IMR-90 (cell line): ENCODE measurements at regions not wholly inside any gene's neighbourhood (a gene's known extent, or its start where the extent isn't known, plus 50 kb on each side); places are given as distances from the start of the nearest gene placed in this dataset.

ENCODE experiments used
- ATAC-seq: fragments of 200-7000 bp; cut with Tn5 transposase; 2 replicates; pipeline ENCODE4 v1.9.1; 2020; ENCODE audit warnings: low read depth, mild to moderate bottlenecking, moderate library complexity
- BruUV-seq: library from RNA; stranded (reverse); fragments of 400-500 nt; replicated peaks from 2 replicates; lab custom pipeline; 2021; lab: Mats Ljungman, UMichigan
- CTCF ChIA-PET: fragments of 300-600 bp; formaldehyde crosslinking; extraction: SDS; loops from one replicate; lab custom pipeline; 2021; ENCODE audit warnings: antibody characterized with exemption; lab: Yijun Ruan, JAX
- POLR2A ChIA-PET: fragments of 300-600 bp; sonication (Branson Sonifier 250); formaldehyde crosslinking; loops from one replicate; lab custom pipeline; 2022; ENCODE audit warnings: antibody characterized with exemption; ENCODE audit not compliant: unreplicated experiment; lab: Charles Lee
- DNase-seq: peaks from one replicate; pipeline ENCODE4 v3.0.0; 2013
- H2AFZ ChIP-seq: replicated peaks from 2 replicates; pipeline ENCODE3; 2013; ENCODE audit warnings: low read length, mild to moderate bottlenecking; ENCODE audit not compliant: poor library complexity
- H2AK5ac ChIP-seq: 2 replicates; pipeline ENCODE4 v1.6.1; 2013; ENCODE audit warnings: low read depth, low read length, inconsistent platforms
- H2AK9ac ChIP-seq: replicated peaks from 2 replicates; pipeline ENCODE3; 2013; ENCODE audit warnings: mild to moderate bottlenecking, low read depth, low read length, moderate library complexity; ENCODE audit not compliant: poor library complexity
- H2BK120ac ChIP-seq: 2 replicates; pipeline ENCODE4 v1.6.1; 2013; ENCODE audit warnings: low read depth, low read length, inconsistent platforms
- H2BK15ac ChIP-seq: 3 replicates; pipeline ENCODE4 v1.6.1; 2013; ENCODE audit warnings: low read depth, low read length, inconsistent platforms
- H2BK20ac ChIP-seq: 2 replicates; pipeline ENCODE4 v1.6.1; 2013; ENCODE audit warnings: low read depth, mild to moderate bottlenecking, inconsistent platforms, low read length, moderate library complexity
- H2BK5ac ChIP-seq: 2 replicates; pipeline ENCODE4 v1.6.1; 2013; ENCODE audit warnings: mild to moderate bottlenecking, low read depth, low read length, inconsistent platforms; ENCODE audit not compliant: poor library complexity, severe bottlenecking
- H3K14ac ChIP-seq: replicated peaks from 2 replicates; pipeline ENCODE4 v1.6.1; 2013; ENCODE audit warnings: low read depth, low read length, inconsistent platforms
- H3K18ac ChIP-seq: 2 replicates; pipeline ENCODE4 v1.6.1; 2013; ENCODE audit warnings: low read depth, low read length, control low read depth
- H3K23ac ChIP-seq: 2 replicates; pipeline ENCODE4 v1.6.1; 2013; ENCODE audit warnings: low read depth, low read length, inconsistent platforms
- H3K27ac ChIP-seq: 2 replicates; pipeline ENCODE4 v1.5.1; 2013; ENCODE audit warnings: mild to moderate bottlenecking, control low read depth, low read length; ENCODE audit not compliant: insufficient read depth
- H3K27me3 ChIP-seq: 2 replicates; pipeline ENCODE4 v1.6.1; 2013; ENCODE audit warnings: low read length; ENCODE audit not compliant: control insufficient read depth, insufficient read depth
- H3K36me3 ChIP-seq: 2 replicates; pipeline ENCODE4 v1.6.1; 2013; ENCODE audit warnings: low read length, mixed read lengths; ENCODE audit not compliant: control insufficient read depth, insufficient read depth
- H3K4ac ChIP-seq: 2 replicates; pipeline ENCODE4 v1.6.1; 2013; ENCODE audit warnings: low read depth, low read length, inconsistent platforms
- H3K4me1 ChIP-seq: 2 replicates; pipeline ENCODE4 v1.6.1; 2013; ENCODE audit warnings: low read length, mixed read lengths; ENCODE audit not compliant: control insufficient read depth, insufficient read depth
- H3K4me2 ChIP-seq: 2 replicates; pipeline ENCODE4 v1.6.1; 2013; ENCODE audit warnings: low read depth, mild to moderate bottlenecking, control low read depth, low read length, moderate library complexity
- H3K4me3 ChIP-seq: 2 replicates; pipeline ENCODE4 v1.5.1; 2013; ENCODE audit warnings: low read depth, mild to moderate bottlenecking, control low read depth, low read length, moderate library complexity; ENCODE audit not compliant: insufficient read depth
- H3K56ac ChIP-seq: 2 replicates; pipeline ENCODE4 v1.6.1; 2013; ENCODE audit warnings: low read length, inconsistent platforms; ENCODE audit not compliant: insufficient read depth; ENCODE audit errors: extremely low read depth
- H3K79me1 ChIP-seq, 2 experiments: 2 replicates each; pipeline ENCODE4 v1.6.1; 2013; ENCODE audit warnings: low read length in 2 of 2, inconsistent platforms in 1 of 2, low read depth in 1 of 2
- H3K9ac ChIP-seq: 2 replicates; pipeline ENCODE4 v1.6.1; 2013; ENCODE audit warnings: low read depth, low read length, control low read depth
- H3K9me1 ChIP-seq: 2 replicates; pipeline ENCODE4 v1.6.1; 2013; ENCODE audit warnings: low read length, inconsistent platforms; ENCODE audit not compliant: insufficient read depth
- H3K9me3 ChIP-seq: 2 replicates; pipeline ENCODE4 v1.6.1; 2013; ENCODE audit warnings: low read length; ENCODE audit not compliant: control insufficient read depth, insufficient read depth
- H4K20me1 ChIP-seq: 2 replicates; pipeline ENCODE4 v1.6.1; 2013; ENCODE audit warnings: low read length, inconsistent platforms; ENCODE audit not compliant: insufficient read depth
- H4K5ac ChIP-seq: 2 replicates; pipeline ENCODE4 v1.6.1; 2013; ENCODE audit warnings: mild to moderate bottlenecking, low read depth, low read length, control low read depth
- H4K8ac ChIP-seq, 2 experiments: 2 replicates each; pipeline ENCODE4 v1.6.1; 2013; ENCODE audit warnings: low read depth in 2 of 2, low read length in 2 of 2, control low read depth in 1 of 2, inconsistent platforms in 1 of 2
- H4K91ac ChIP-seq: 2 replicates; pipeline ENCODE4 v1.6.1; 2013; ENCODE audit warnings: low read depth, low read length, inconsistent platforms; ENCODE audit not compliant: insufficient read depth
- BHLHE40 ChIP-seq: fragments of 150-350 bp; IDR thresholded peaks from 2 replicates; pipeline ENCODE4 v1.6.1; 2016; ENCODE audit warnings: mild to moderate bottlenecking, low read depth, low read length
- CEBPB ChIP-seq: IDR thresholded peaks from 2 replicates; pipeline ENCODE4 v1.6.1; 2012; ENCODE audit warnings: low read depth, low read length, improper control_type of control experiment
- CHD1 ChIP-seq: IDR thresholded peaks from 2 replicates; pipeline ENCODE4 v1.6.1; 2012; ENCODE audit warnings: low read depth, low read length, improper control_type of control experiment
- CTCF ChIP-seq: conservative IDR thresholded peaks from 2 replicates; pipeline ENCODE4 v1.5.1; 2012; ENCODE audit warnings: mild to moderate bottlenecking, low read depth, low read length, improper control_type of control experiment
- FOS ChIP-seq: fragments of 150-350 bp; IDR thresholded peaks from 2 replicates; pipeline ENCODE4 v1.6.1; 2016; ENCODE audit warnings: low read depth, low read length
- MAFK ChIP-seq: IDR thresholded peaks from 2 replicates; pipeline ENCODE4 v1.6.1; 2012; ENCODE audit warnings: low read depth, low read length, improper control_type of control experiment
- MAZ ChIP-seq: IDR thresholded peaks from 2 replicates; pipeline ENCODE4 v1.6.1; 2012; ENCODE audit warnings: low read depth, mild to moderate bottlenecking, low read length, improper control_type of control experiment, moderate library complexity, borderline replicate concordance
- MXI1 ChIP-seq: IDR thresholded peaks from 2 replicates; pipeline ENCODE4 v1.6.1; 2012; ENCODE audit warnings: low read depth, mild to moderate bottlenecking, low read length, moderate library complexity, borderline replicate concordance
- NFE2L2 ChIP-seq: fragments of 150-350 bp; IDR thresholded peaks from 2 replicates; pipeline ENCODE4 v1.6.1; 2016; ENCODE audit warnings: low read depth, mild to moderate bottlenecking, low read length
- POLR2A ChIP-seq: IDR thresholded peaks from 2 replicates; pipeline ENCODE4 v1.6.1; 2012; ENCODE audit warnings: mild to moderate bottlenecking, low read depth, low read length
- RAD21 ChIP-seq: IDR thresholded peaks from 2 replicates; pipeline ENCODE4 v1.6.1; 2012; ENCODE audit warnings: low read length, improper control_type of control experiment
- RCOR1 ChIP-seq: IDR thresholded peaks from 2 replicates; pipeline ENCODE4 v1.6.1; 2012; ENCODE audit warnings: mild to moderate bottlenecking, low read length, improper control_type of control experiment; ENCODE audit not compliant: insufficient replicate concordance
- RFX5 ChIP-seq: IDR thresholded peaks from 2 replicates; pipeline ENCODE4 v1.8.0; 2012; ENCODE audit warnings: low read depth, mild to moderate bottlenecking, low read length, moderate library complexity
- SMC3 ChIP-seq: fragments of 150-350 bp; IDR thresholded peaks from 2 replicates; pipeline ENCODE4 v1.6.1; 2016; ENCODE audit warnings: low read depth, mild to moderate bottlenecking, antibody characterized with exemption, low read length, moderate library complexity
- USF2 ChIP-seq: fragments of 150-350 bp; IDR thresholded peaks from 2 replicates; pipeline ENCODE4 v1.6.1; 2017; ENCODE audit warnings: mild to moderate bottlenecking, antibody characterized with exemption, low read length, low read depth
- WGBS, 2 experiments: methylation state at CpG; one replicate each; pipeline versions ENCODE4 v1.1.5 to v1.1.7; 2013; ENCODE audit warnings: missing lambda C conversion rate in 2 of 2; ENCODE audit not compliant: insufficient read length in 1 of 2; ENCODE audit errors: extremely low coverage in 2 of 2; 5-methylcytosine and 5-hydroxymethylcytosine counted together
- dilution Hi-C: fragments of 300-500 bp; cut with HindIII; formaldehyde crosslinking; loops from one replicate; pipeline ENCODE4 v1.14.3; 2018; ENCODE audit warnings: low sequenced_read_pairs; ENCODE audit not compliant: unreplicated experiment
- in situ Hi-C: fragments of 300-500 bp; cut with MboI; formaldehyde crosslinking; loops from 3 replicates; pipeline ENCODE4 v1.14.3; 2019; ENCODE audit warnings: low sequenced_read_pairs, inconsistent platforms, mixed read lengths
- intact Hi-C: fragments of 100-400 bp; cut with micrococcal nuclease; formaldehyde crosslinking; loops from 2 replicates; pipeline ENCODE4 v1.10.0; 2022
- TF ChIP-seq, protein P1 (sequence below): fragments of 150-350 bp; IDR thresholded peaks from 2 replicates; pipeline ENCODE4 v1.6.1; 2016; ENCODE audit warnings: low read depth, mild to moderate bottlenecking, low read length, moderate library complexity, borderline replicate concordance

DNA sequence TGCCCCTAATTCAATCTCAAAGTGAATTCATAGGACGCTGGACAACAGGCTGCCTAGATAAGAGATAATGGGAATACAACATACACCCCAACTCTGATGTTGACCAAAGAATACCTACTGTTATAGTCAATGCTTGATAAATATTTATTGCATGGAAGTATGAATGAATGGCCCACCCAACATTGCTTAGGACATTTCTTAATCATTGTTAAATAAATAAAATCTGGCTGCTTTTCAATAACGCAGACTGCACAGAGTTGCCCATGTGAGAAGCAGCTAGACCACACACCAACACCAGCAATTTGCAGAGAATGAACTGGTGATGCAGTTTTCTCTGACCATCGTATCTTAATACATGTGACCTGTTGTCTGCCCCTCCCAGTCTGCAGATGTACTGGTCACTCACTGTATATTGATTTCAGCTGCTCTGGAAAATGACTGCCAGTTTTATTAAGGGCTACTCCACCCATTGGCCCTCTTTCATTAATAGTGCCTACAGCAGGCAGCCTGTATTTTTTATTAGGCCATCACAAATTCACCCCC lies 236.2 kb upstream of the WWC1 start:
- intact Hi-C loops: no loop called here

More for the DNA sequence above, 236.2 kb upstream of the WWC1 start:
- Histone ChIP-seq H3K9me1 (no peaks in the 10 kb centered on the region), H2BK15ac (no peak overlapping the region), H3K18ac (no peak overlapping the region), H4K20me1 (no peaks in the 10 kb centered on the region), H3K56ac (no peak overlapping the region), H3K4me2 (no peak overlapping the region), H2AFZ (no peak overlapping the region), H3K79me1 (no peaks in the 10 kb centered on the region), H3K9ac (no peak overlapping the region), H4K91ac (no peak overlapping the region), H3K4ac (no peak overlapping the region), H3K36me3 (no peaks in the 10 kb centered on the region), H3K14ac (no peak overlapping the region), H3K9me3 (no peaks in the 10 kb centered on the region), H2AK9ac (no peak overlapping the region), H3K4me3 (no peak overlapping the region), H2BK120ac (no peak overlapping the region), H3K27ac (no peak overlapping the region), H2BK5ac (no peak overlapping the region), H3K27me3 (no peaks in the 10 kb centered on the region), H2BK20ac (no peak overlapping the region), H3K23ac (no peak overlapping the region), H4K5ac (no peak overlapping the region), H2AK5ac (no peak overlapping the region), H3K4me1 (no peaks in the 10 kb centered on the region), H4K8ac (no peak overlapping the region)
- ATAC-seq (no peak), DNase-seq (no peak)
- ChIA-PET POLR2A (no interaction called here), CTCF (no interaction called here)
- no CpG with 5 or more reads among the region's 3 CpGs for WGBS, 2 experiments
- no TSS peak for BruUV-seq
- in situ Hi-C loops: no loop called here
- TF ChIP-seq RFX5 (no peak), POLR2A (no peak), SMC3 (no peak), BHLHE40 (no peak), RAD21 (no peak), CEBPB (no peak), RCOR1 (no peak), CHD1 (no peak), MAZ (no peak), CTCF (no peak), MAFK (no peak), FOS (no peak), MXI1 (no peak), USF2 (no peak), NFE2L2 (no peak)
- TF ChIP-seq, protein P1, sequence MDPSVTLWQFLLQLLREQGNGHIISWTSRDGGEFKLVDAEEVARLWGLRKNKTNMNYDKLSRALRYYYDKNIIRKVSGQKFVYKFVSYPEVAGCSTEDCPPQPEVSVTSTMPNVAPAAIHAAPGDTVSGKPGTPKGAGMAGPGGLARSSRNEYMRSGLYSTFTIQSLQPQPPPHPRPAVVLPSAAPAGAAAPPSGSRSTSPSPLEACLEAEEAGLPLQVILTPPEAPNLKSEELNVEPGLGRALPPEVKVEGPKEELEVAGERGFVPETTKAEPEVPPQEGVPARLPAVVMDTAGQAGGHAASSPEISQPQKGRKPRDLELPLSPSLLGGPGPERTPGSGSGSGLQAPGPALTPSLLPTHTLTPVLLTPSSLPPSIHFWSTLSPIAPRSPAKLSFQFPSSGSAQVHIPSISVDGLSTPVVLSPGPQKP: no peak
- dilution Hi-C loops: no loop called here
